ENCODE measurements at regions not wholly inside any gene's neighbourhood (a gene's known extent, or its start where the extent isn't known, plus 50 kb on each side); places are given as distances from the start of the nearest gene placed in this dataset.

GRCh38 chr5:175814691-175815090 lies 56.7 kb upstream of the CPLX2 start:
- no peak for FAIRE-seq
- Histone ChIP-seq H3K27ac (ENCODE audit: control insufficient read depth, insufficient read depth, low read length) (peak overlapping the region; percentile 30), H2AFZ (ENCODE audit: control insufficient read depth, low read length) (no peak overlapping the region), H3K9ac (ENCODE audit: control insufficient read depth, extremely low read depth, insufficient read depth, low read length) (no peak overlapping the region), H3K4me1 (ENCODE audit: control insufficient read depth, extremely low read depth, insufficient read depth, low read length) (peaks cover 15% of the 10 kb centered on the region), H3K79me2 (ENCODE audit: control insufficient read depth, insufficient read depth, low read length) (no peaks in the 10 kb centered on the region), H4K20me1 (ENCODE audit: control insufficient read depth, extremely low read depth, insufficient read depth, low read length) (no peaks in the 10 kb centered on the region), H3K9me3 (ENCODE audit: control insufficient read depth, low read depth, low read length) (no peaks in the 10 kb centered on the region), H3K36me3 (ENCODE audit: control insufficient read depth in 2 of 2, extremely low read depth in 1 of 2, insufficient read depth in 2 of 2, low read length in 2 of 2) (no peaks in the 10 kb centered on the region), H3K4me2 (ENCODE audit: control insufficient read depth, extremely low read depth, insufficient read depth, low read depth, low read length) (peak overlapping the region; percentile 30), H3K4me3 (ENCODE audit: control insufficient read depth in 2 of 3, extremely low read depth in 1 of 3, insufficient read depth in 2 of 3, low read depth in 1 of 3, low read length in 3 of 3) (no peak overlapping the region), H3K27me3 (ENCODE audit: control insufficient read depth, extremely low read depth, insufficient read depth, low read length) (no peaks in the 10 kb centered on the region), H3K9me1 (ENCODE audit: control insufficient read depth, extremely low read depth, insufficient read depth, low read length) (no peaks in the 10 kb centered on the region)
- dilution Hi-C loops (cut with MboI; ENCODE audit: extremely low pct_ligation_motif_present, low sequenced_read_pairs): no loop called here
- no peak for DNase-seq (ENCODE audit: low read depth, low spot score)
- TF ChIP-seq CTCF (optimal IDR thresholded peaks at IDR 0.05 in 1 of 3, IDR thresholded peaks at IDR 0.05 in 1 of 3, conservative IDR thresholded peaks at IDR 0.05 in 1 of 3; ENCODE audit: extremely low read depth in 1 of 3, insufficient read depth in 2 of 3, low read length in 3 of 3) (no peak), EZH2 (IDR thresholded peaks at IDR 0.05; ENCODE audit: low read length) (no peak)

DNA sequence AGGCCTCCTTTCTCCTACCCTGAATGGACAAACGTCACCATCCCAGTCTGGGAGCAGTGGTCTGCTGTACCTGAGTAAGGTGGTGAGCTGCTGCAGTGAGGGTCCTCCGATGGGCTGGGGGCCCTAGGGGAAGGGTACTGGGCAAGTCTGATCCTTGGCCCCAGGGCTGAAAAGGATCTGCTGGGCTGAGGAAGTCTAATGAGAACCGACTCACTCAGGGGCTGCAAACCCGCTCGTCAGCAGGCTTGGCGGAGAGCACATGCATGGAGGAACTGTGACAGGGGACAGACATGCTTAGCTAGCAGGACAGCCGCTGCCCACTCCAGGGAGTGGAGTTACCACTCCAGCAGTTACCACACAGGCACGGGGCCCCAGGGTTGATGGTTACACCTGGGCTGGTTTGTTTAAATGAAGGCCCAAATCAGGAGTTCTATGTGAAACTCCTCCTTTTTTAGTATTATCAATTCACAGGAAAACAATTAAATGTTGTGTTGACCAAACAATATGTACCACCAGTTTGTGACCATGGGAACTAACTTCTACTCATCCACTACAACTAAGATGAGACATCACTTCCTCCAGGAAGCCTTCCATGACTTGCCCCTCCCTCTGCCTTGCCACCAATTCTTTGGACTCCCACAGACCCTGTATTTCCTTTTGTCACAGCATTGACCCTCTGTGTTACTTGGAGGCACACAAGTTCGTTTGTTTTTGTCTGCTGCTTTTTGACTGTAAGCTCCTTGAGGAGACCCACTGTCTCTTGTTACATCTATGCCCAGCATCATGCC lies 56.1 kb upstream of the CPLX2 start:
- H3K27ac ChIP-seq (ENCODE audit: control insufficient read depth, insufficient read depth, low read length): no peak overlapping the region
- no peak for FAIRE-seq

More for the DNA sequence above, 56.1 kb upstream of the CPLX2 start:
- Histone ChIP-seq H3K9ac (ENCODE audit: control insufficient read depth, extremely low read depth, insufficient read depth, low read length) (no peak overlapping the region), H3K36me3 (ENCODE audit: control insufficient read depth in 2 of 2, extremely low read depth in 1 of 2, insufficient read depth in 2 of 2, low read length in 2 of 2) (no peaks in the 10 kb centered on the region), H4K20me1 (ENCODE audit: control insufficient read depth, extremely low read depth, insufficient read depth, low read length) (no peaks in the 10 kb centered on the region), H3K4me3 (ENCODE audit: control insufficient read depth in 2 of 3, extremely low read depth in 1 of 3, insufficient read depth in 2 of 3, low read depth in 1 of 3, low read length in 3 of 3) (no peak overlapping the region), H3K27me3 (ENCODE audit: control insufficient read depth, extremely low read depth, insufficient read depth, low read length) (no peaks in the 10 kb centered on the region), H3K9me1 (ENCODE audit: control insufficient read depth, extremely low read depth, insufficient read depth, low read length) (no peaks in the 10 kb centered on the region), H2AFZ (ENCODE audit: control insufficient read depth, low read length) (no peak overlapping the region), H3K4me1 (ENCODE audit: control insufficient read depth, extremely low read depth, insufficient read depth, low read length) (peaks cover 11% of the 10 kb centered on the region), H3K9me3 (ENCODE audit: control insufficient read depth, low read depth, low read length) (no peaks in the 10 kb centered on the region), H3K79me2 (ENCODE audit: control insufficient read depth, insufficient read depth, low read length) (no peaks in the 10 kb centered on the region), H3K4me2 (ENCODE audit: control insufficient read depth, extremely low read depth, insufficient read depth, low read depth, low read length) (no peak overlapping the region)
- dilution Hi-C loops (cut with MboI; ENCODE audit: extremely low pct_ligation_motif_present, low sequenced_read_pairs): no loop called here
- no peak for TF ChIP-seq EZH2 (IDR thresholded peaks at IDR 0.05; ENCODE audit: low read length)
- TF ChIP-seq CTCF (optimal IDR thresholded peaks at IDR 0.05 in 1 of 3, IDR thresholded peaks at IDR 0.05 in 1 of 3, conservative IDR thresholded peaks at IDR 0.05 in 1 of 3; ENCODE audit: extremely low read depth in 1 of 3, insufficient read depth in 2 of 3, low read length in 3 of 3): no peak
- DNase-seq (ENCODE audit: low read depth, low spot score): no peak
